Upper lobe of left lung (tissue), 4 donors: ENCODE measurements at regions not wholly inside any gene's neighbourhood (a gene's known extent, or its start where the extent isn't known, plus 50 kb on each side); places are given as distances from the start of the nearest gene placed in this dataset.

Source experiments
- CTCF ChIP-seq, 6 experiments: fragments of 450-650 bp in 4 of 6; fragments of 200-600 bp in 2 of 6; sonication (generic) in 2 of 6; IDR thresholded peaks; one replicate each; pipeline ENCODE4 v1.5.1; 2016 to 2019; ENCODE audit warnings: antibody characterized with exemption in 6 of 6
- EP300 ChIP-seq, 4 donors: sonication (generic); formaldehyde crosslinking; IDR thresholded peaks; one replicate each; pipeline ENCODE4 v1.5.1; 2017; ENCODE audit warnings: antibody characterized with exemption in 4 of 4, control low read depth in 2 of 4
- POLR2A ChIP-seq, 4 donors: fragments of 450-650 bp; IDR thresholded peaks; one replicate each; pipeline ENCODE4 v1.5.1; 2016 to 2017; ENCODE audit warnings: antibody characterized with exemption in 4 of 4, mild to moderate bottlenecking in 2 of 4

DNA sequence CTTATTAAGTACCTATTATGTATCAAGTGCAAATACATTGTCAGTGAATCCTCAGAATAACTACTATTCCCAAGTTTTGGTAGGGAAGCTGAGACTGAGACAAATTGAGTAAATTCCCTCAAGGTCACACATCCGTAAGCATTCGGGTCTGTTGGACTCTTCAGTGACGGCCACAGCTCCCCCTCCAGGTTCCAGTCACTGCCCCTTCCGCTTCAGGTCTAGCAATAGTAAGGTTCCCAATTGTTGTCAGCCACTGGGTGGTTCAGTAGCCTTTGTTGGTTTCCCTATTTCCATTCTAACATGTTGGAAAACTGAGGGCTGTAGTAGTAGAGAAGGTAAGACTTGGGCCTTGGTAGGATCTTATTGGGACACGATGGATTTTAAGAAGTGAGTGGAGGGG lies 54.9 kb upstream of the TNRC6B start:
- no peak for TF ChIP-seq CTCF (IDR thresholded peaks at IDR 0.05)
- no peak for TF ChIP-seq POLR2A (IDR thresholded peaks at IDR 0.05)
- no peak for TF ChIP-seq EP300 (IDR thresholded peaks at IDR 0.05)
